ENCODE measurements at regions not wholly inside any gene's neighbourhood (a gene's known extent, or its start where the extent isn't known, plus 50 kb on each side); places are given as distances from the start of the nearest gene placed in this dataset.

- no peak for TF ChIP-seq CTCF (IDR thresholded peaks at IDR 0.05)
Measured at GRCh38 chr11:112518371-112518770, 257.7 kb upstream of the PLET1 start.

GRCh38 chr11:112519751-112520150 lies 259.1 kb upstream of the PLET1 start:
- intact Hi-C loops (cut with DNase I), result no loop called here
- Histone ChIP-seq H3K36me3 (no peaks in the 10 kb centered on the region), H3K27me3 (no peaks in the 10 kb centered on the region), H3K4me3 (no peak overlapping the region), H3K9me3 (no peaks in the 10 kb centered on the region), H3K4me1 (peaks cover under 1 to 11% of the 10 kb centered on the region in 2 donors), H3K27ac (no peak overlapping the region)
- DNase-seq (ENCODE audit: low spot score in 2 of 2), result no peak
- no peak for TF ChIP-seq CTCF (IDR thresholded peaks at IDR 0.05)

More at GRCh38 chr11:112518371-112518770, 257.7 kb upstream of the PLET1 start:
- H3K27ac ChIP-seq, result no peak overlapping the region
- no peak overlapping the region for H3K4me3 ChIP-seq
- no peaks in the 10 kb centered on the region for H3K36me3 ChIP-seq
- intact Hi-C loops (cut with DNase I), result no loop called here
- no peaks in the 10 kb centered on the region for H3K27me3 ChIP-seq
- H3K4me1 ChIP-seq, result no peaks in the 10 kb centered on the region
- DNase-seq (ENCODE audit: low spot score in 2 of 2), result no peak
- H3K9me3 ChIP-seq, result no peaks in the 10 kb centered on the region

- Histone ChIP-seq H3K36me3 (no peaks in the 10 kb centered on the region), H3K4me1 (peaks cover 5 to 17% of the 10 kb centered on the region in 2 donors), H3K27ac (no peak overlapping the region), H3K9me3 (no peaks in the 10 kb centered on the region), H3K27me3 (no peaks in the 10 kb centered on the region), H3K4me3 (no peak overlapping the region)
- DNase-seq (ENCODE audit: low spot score in 2 of 2), result no peak
- no peak for TF ChIP-seq CTCF (IDR thresholded peaks at IDR 0.05)
- intact Hi-C loops (cut with DNase I), result no loop called here
Measured at GRCh38 chr11:112520354-112520753, 259.7 kb upstream of the PLET1 start.

- intact Hi-C loops (cut with DNase I), result no loop called here
- Histone ChIP-seq H3K9me3 (no peaks in the 10 kb centered on the region), H3K36me3 (no peaks in the 10 kb centered on the region), H3K27ac (peak overlapping the region; percentile 68 to 70), H3K4me1 (peaks cover 7 to 22% of the 10 kb centered on the region in 2 donors), H3K27me3 (no peaks in the 10 kb centered on the region), H3K4me3 (no peak overlapping the region)
- no peak for DNase-seq (ENCODE audit: low spot score in 2 of 2)
- TF ChIP-seq CTCF (IDR thresholded peaks at IDR 0.05), result no peak
Measured at GRCh38 chr11:112522536-112522935, 261.9 kb upstream of the PLET1 start.

GRCh38 chr11:112523031-112523430 lies 262.4 kb upstream of the PLET1 start:
- Histone ChIP-seq H3K9me3 (no peaks in the 10 kb centered on the region), H3K36me3 (no peaks in the 10 kb centered on the region), H3K4me3 (no peak overlapping the region), H3K4me1 (peaks cover 7 to 22% of the 10 kb centered on the region in 2 donors), H3K27ac (peak overlapping the region; percentile 68 to 70), H3K27me3 (no peaks in the 10 kb centered on the region)
- intact Hi-C loops (cut with DNase I), result no loop called here
- no peak for DNase-seq (ENCODE audit: low spot score in 2 of 2)
- TF ChIP-seq CTCF (IDR thresholded peaks at IDR 0.05), result no peak

- Histone ChIP-seq H3K27ac (peak overlapping the region; percentile 68 to 70), H3K4me1 (peaks cover 7 to 22% of the 10 kb centered on the region in 2 donors), H3K36me3 (no peaks in the 10 kb centered on the region), H3K9me3 (no peaks in the 10 kb centered on the region), H3K4me3 (no peak overlapping the region), H3K27me3 (no peaks in the 10 kb centered on the region)
- peak in 1 of 2 donors; percentile 71 for DNase-seq (ENCODE audit: low spot score in 2 of 2)
- TF ChIP-seq CTCF (IDR thresholded peaks at IDR 0.05), result no peak
- intact Hi-C loops (cut with DNase I), result no loop called here
Measured at GRCh38 chr11:112523477-112523876, 262.8 kb upstream of the PLET1 start.
